Effector memory CD4-positive, alpha-beta T cell (primary cell): ENCODE measurements at regions not wholly inside any gene's neighbourhood (a gene's known extent, or its start where the extent isn't known, plus 50 kb on each side); places are given as distances from the start of the nearest gene placed in this dataset.

ENCODE experiments used
- DNase-seq, 3 donors: peaks; one replicate each; pipeline ENCODE4 v3.0.0-alpha.2; 2020
- H3K27ac ChIP-seq: 2 replicates; pipeline ENCODE4 v1.7.0; 2013; ENCODE audit warnings: mild to moderate bottlenecking, low read length, moderate library complexity; ENCODE audit not compliant: insufficient read depth, poor library complexity, severe bottlenecking
- H3K27me3 ChIP-seq: replicated peaks from 2 replicates; pipeline ENCODE4 v1.7.0; 2013; ENCODE audit warnings: mild to moderate bottlenecking, low read length; ENCODE audit not compliant: insufficient read depth, control insufficient read depth, poor library complexity, severe bottlenecking
- H3K36me3 ChIP-seq: 2 replicates; pipeline ENCODE4 v1.7.0; 2013; ENCODE audit warnings: mild to moderate bottlenecking, low read length, moderate library complexity; ENCODE audit not compliant: control insufficient read depth, insufficient read depth
- H3K4me1 ChIP-seq: 2 replicates; pipeline ENCODE4 v1.7.0; 2013; ENCODE audit warnings: low read length, mild to moderate bottlenecking; ENCODE audit not compliant: control insufficient read depth, insufficient read depth, poor library complexity, severe bottlenecking
- H3K4me3 ChIP-seq: 2 replicates; pipeline ENCODE4 v1.7.0; 2013; ENCODE audit warnings: low read length, low read depth, mild to moderate bottlenecking; ENCODE audit not compliant: insufficient read depth, poor library complexity, severe bottlenecking
- H3K9me3 ChIP-seq: 2 replicates; pipeline ENCODE4 v1.7.0; 2013; ENCODE audit warnings: mild to moderate bottlenecking, low read length, moderate library complexity; ENCODE audit not compliant: control insufficient read depth

DNA sequence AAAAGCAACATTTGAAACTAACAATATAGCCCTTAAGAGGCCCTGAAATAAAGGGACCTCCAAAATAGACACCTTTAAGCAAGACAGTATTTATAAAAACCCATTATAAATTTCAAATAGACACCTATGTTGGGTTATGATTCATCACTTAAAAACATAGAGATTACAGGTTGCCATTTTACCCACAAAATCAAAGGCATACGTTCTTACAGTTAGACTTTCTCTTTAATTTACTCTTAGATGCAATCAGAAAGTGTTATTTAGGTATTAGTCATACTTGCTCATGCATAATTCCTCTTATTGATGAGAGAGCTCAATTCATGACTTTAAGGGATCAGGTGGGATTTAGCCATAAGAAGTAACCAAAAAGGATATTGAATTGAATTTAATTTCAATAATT, 51.5 kb upstream of the TMEM200A start:
- no peak for DNase-seq
- no peak overlapping the region for H3K4me3 ChIP-seq
- no peaks in the 10 kb centered on the region for H3K9me3 ChIP-seq
- H3K27me3 ChIP-seq = no peaks in the 10 kb centered on the region
- H3K27ac ChIP-seq = no peak overlapping the region
- H3K36me3 ChIP-seq = no peaks in the 10 kb centered on the region
- H3K4me1 ChIP-seq = no peaks in the 10 kb centered on the region

DNA sequence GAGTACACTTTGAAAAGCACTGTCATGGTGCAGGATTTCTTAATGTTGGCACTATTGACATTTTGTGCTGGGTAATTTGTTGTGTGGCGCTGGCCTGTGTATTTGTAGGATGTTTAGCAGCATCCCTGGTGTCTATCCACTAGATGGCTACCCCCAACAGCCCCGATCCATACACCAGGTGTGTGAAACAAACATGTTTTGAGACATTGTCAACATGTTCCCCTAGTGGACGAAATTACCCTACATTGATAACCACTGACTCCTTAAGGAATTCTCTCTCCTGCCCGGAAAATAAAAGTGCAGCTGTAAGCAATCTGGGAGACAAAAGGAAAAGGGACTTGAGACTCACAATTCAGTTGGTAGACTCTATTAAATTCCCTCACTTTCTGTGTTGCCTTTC, 52.6 kb upstream of the TMEM200A start:
- Histone ChIP-seq H3K27me3 (no peaks in the 10 kb centered on the region), H3K4me3 (no peak overlapping the region), H3K27ac (no peak overlapping the region), H3K4me1 (no peaks in the 10 kb centered on the region), H3K9me3 (no peaks in the 10 kb centered on the region), H3K36me3 (no peaks in the 10 kb centered on the region)
- no peak for DNase-seq

DNA sequence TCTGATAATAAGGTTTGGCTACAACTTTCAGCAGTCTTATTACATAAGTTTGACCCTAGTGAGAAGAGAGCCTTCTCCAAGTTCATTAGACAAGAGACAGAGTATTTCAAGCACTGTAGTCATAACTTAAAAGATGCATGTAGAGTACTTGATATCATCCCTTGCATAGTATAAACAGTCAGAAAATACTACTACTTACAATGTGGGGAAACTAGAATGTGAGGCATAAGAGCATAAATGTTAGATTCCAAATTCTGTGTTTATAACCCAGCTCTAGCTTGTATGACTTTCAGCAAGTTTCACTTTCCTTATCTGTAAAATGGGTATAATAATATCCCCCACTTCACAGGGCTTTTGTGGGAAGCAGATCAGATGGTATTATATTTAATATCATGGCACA, 56.8 kb upstream of the TMEM200A start:
- no peaks in the 10 kb centered on the region for H3K36me3 ChIP-seq
- no peaks in the 10 kb centered on the region for H3K27me3 ChIP-seq
- DNase-seq = no peak
- no peak overlapping the region for H3K4me3 ChIP-seq
- H3K9me3 ChIP-seq = no peaks in the 10 kb centered on the region
- H3K27ac ChIP-seq = no peak overlapping the region
- H3K4me1 ChIP-seq = no peaks in the 10 kb centered on the region

DNA sequence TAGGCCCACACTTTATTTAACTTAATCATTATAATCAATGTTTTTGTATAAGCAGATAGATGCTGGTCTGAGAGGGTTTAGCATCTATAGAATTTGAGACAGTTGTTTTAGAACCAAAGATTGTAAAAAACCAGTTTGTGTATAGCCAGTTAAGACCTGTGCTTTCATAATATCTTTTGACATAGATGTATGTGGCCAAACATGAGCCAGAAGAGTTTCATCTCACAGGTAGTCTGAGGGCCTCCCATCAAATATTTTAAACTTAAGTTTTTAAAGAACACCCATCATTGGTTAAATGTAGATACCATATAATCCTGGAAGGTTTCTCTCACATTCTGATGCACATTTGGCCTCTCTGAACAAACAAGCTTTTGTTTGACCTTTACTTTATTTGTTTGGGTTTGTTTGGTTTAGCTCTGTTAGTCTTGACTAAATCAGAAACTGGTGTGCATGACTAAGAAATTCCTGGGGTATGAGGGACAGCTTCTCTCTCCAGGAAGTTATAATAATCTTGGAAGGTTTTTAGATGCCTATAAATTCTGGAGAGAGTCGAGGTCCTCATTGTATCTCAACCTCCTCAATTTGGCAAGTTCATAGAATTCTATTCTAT, 58.0 kb upstream of the TMEM200A start:
- no peaks in the 10 kb centered on the region for H3K4me1 ChIP-seq
- H3K36me3 ChIP-seq = no peaks in the 10 kb centered on the region
- H3K9me3 ChIP-seq = no peaks in the 10 kb centered on the region
- no peaks in the 10 kb centered on the region for H3K27me3 ChIP-seq
- DNase-seq = no peak
- no peak overlapping the region for H3K27ac ChIP-seq
- H3K4me3 ChIP-seq = no peak overlapping the region

DNA sequence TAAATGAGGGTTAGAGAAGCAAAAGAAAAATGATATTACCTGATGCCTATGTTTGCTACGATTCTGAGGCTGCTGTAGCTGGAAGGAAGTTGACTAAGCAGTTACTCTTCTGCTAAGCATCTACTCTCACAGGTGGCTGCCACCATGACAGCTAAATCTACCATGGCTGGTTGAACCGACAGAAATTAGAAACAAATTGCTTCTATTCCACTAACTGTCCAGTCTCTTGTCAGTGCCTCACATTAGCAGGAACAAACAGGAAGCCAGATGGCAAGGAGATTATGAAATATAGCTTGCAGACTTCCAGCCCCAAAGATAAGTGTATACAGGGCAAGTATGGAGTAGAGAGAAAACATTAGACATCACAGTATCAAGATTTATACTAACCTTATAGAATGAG, 59.4 kb upstream of the TMEM200A start:
- Histone ChIP-seq H3K36me3 (no peaks in the 10 kb centered on the region), H3K4me3 (no peak overlapping the region), H3K27me3 (no peaks in the 10 kb centered on the region), H3K9me3 (no peaks in the 10 kb centered on the region), H3K27ac (no peak overlapping the region), H3K4me1 (no peaks in the 10 kb centered on the region)
- no peak for DNase-seq

DNA sequence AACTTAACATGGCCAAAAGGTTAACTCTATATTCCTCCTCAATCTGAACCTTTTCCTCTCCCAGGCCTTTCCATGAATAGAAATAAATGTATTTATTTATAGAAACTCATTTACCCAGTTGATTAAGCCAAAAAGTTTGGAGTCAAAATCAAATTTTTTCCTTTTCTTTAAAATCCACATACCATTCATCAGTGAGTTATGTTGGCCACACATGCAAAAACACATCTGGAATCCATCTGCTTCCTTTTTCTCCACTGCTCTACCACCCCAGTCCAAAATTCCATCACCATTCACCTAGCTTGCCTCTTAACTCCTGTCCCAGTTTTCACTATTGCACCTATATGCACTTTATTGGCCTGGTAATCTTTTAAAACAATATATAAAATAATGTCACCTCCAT, 62.4 kb upstream of the TMEM200A start:
- Histone ChIP-seq H3K27me3 (no peaks in the 10 kb centered on the region), H3K4me3 (no peak overlapping the region), H3K36me3 (no peaks in the 10 kb centered on the region), H3K9me3 (no peaks in the 10 kb centered on the region), H3K27ac (no peak overlapping the region), H3K4me1 (no peaks in the 10 kb centered on the region)
- DNase-seq = no peak

DNA sequence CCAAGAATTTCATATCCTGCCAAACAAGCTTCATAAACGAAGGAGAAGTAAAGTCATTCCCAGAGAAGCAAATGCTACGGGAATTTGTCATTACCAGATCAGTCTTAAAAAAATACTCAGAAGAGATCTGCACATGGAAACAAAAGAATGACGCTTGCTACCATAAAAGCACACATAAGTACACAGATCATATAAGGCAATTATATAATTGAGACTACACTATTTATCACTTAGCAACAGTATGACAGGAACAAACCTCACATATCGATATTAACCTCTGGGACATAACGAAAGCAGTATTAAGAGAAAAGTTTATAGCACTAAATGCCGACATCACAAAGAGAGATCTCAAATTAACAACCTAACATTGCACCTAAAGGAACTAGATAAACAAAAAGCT, 67.6 kb upstream of the TMEM200A start:
- Histone ChIP-seq H3K4me3 (no peak overlapping the region), H3K9me3 (no peaks in the 10 kb centered on the region), H3K36me3 (no peaks in the 10 kb centered on the region), H3K4me1 (no peaks in the 10 kb centered on the region), H3K27me3 (no peaks in the 10 kb centered on the region), H3K27ac (no peak overlapping the region)
- DNase-seq = no peak

DNA sequence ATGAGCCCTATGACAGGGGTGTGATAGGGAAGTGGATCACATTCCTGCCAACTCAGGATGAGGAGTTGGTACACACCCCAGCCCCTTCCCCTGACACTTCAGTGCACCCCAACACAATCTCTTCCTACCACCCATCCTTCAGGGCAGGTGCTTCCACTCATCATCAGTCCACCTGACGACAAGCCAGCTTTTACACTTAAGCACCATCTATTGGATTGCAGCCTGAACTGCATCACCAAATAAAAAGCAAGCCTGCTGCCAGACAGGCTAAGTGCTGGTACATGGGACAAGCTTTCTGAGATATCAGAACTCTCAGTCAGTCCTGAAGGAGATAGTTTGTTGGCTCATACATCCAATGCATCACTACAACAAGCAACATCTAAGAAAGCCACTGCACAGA, 69.0 kb upstream of the TMEM200A start:
- no peak for DNase-seq
- Histone ChIP-seq H3K9me3 (no peaks in the 10 kb centered on the region), H3K27ac (no peak overlapping the region), H3K36me3 (no peaks in the 10 kb centered on the region), H3K27me3 (no peaks in the 10 kb centered on the region), H3K4me1 (no peaks in the 10 kb centered on the region), H3K4me3 (no peak overlapping the region)

DNA sequence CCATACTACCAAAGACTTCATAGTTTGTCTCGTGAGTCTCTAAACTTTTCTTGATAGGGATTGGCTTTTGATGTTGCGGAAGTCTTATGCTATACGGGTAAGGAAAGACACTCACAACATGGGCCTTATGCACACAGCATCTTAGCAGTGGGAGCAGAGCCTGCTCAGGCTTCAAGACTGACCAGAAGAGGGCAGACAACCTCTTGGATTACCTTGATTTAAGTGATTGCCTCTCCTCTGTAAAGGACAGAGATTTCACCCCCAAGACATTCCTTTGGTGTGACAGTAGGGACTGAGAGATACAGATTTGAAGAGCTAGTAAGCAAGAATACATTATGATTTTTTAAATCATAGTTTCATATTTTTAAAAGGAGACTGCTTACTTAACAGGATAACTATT, 71.0 kb upstream of the SAMD3 start:
- peak in 1 of 3 donors; percentile 6 for DNase-seq
- Histone ChIP-seq H3K27ac (no peak overlapping the region), H3K4me3 (no peak overlapping the region), H3K4me1 (no peaks in the 10 kb centered on the region), H3K9me3 (no peaks in the 10 kb centered on the region), H3K27me3 (no peaks in the 10 kb centered on the region), H3K36me3 (no peaks in the 10 kb centered on the region)

DNA sequence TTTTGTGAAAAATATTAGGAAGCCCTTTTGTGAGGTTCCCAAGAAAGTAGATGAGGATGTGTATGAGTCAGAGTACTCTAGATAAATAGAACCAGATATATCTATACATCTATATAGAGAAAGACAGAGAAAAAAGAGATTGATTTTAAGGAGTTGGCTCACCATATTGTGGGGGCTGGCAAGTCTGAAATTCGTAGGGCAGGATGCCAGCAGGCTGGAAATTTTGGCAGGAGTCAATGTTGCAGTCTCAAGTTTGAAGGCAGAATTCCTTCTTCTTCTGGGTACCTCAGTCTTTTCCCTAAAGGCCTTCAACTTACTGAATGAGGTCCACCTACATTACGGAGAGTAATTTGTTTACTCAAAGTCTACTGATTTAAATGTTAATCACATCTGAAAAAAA, 65.3 kb upstream of the SAMD3 start:
- DNase-seq = no peak
- Histone ChIP-seq H3K4me3 (no peak overlapping the region), H3K9me3 (no peaks in the 10 kb centered on the region), H3K36me3 (no peaks in the 10 kb centered on the region), H3K27me3 (no peaks in the 10 kb centered on the region), H3K4me1 (no peaks in the 10 kb centered on the region), H3K27ac (no peak overlapping the region)
